ENCODE measurements at regions not wholly inside any gene's neighbourhood (a gene's known extent, or its start where the extent isn't known, plus 50 kb on each side); places are given as distances from the start of the nearest gene placed in this dataset.

DNA sequence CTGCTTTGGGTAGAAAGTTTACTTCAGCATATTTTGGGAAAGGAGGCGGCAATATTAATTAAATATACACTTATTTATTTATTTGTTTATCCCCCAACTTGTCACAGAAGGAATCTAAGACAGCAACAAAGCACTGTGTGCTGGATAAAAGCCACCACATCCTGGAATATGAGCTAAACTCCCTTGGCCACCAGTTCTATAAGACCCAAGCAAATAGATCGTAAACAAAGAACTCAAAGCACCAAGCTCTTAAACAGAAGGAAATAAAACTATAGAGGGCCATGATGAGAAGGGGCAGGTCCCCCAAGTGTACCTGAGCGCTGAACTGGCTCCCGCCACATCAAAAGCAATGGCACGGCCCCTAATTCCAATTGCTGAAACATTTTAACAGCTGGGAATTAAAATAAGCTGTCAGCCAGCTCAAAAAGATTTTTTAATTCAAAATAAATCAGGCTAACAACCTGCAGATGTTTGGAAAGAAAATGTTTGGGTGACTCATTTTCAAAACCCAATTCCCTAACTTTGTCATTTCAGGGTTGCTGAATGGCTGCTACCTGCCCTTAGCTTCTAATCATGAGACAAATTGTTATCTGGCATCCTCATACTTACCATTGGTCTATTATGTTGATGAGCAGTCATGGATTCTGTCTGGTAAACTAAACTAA, 127.1 kb downstream of the SLC30A10 start:
- TF ChIP-seq SUZ12 (IDR thresholded peaks at IDR 0.05; ENCODE audit: extremely low read depth, insufficient read depth, insufficient read length) (no peak), ZNF274 (IDR thresholded peaks at IDR 0.05; ENCODE audit: low read depth, low read length) (no peak)
